GM12891 (cell line): ENCODE measurements at regions not wholly inside any gene's neighbourhood (a gene's known extent, or its start where the extent isn't known, plus 50 kb on each side); places are given as distances from the start of the nearest gene placed in this dataset.

ENCODE experiments used
- DNase-seq: peaks from one replicate; pipeline ENCODE4 v3.0.0; 2011; ENCODE audit warnings: low spot score; ENCODE audit not compliant: insufficient read length
- FAIRE-seq: peaks from 2 replicates; lab custom pipeline; 2011; peaks lifted over from hg19 to GRCh38; lab: Jason Lieb, UNC
- PAX5 ChIP-seq: IDR thresholded peaks from 2 replicates; pipeline ENCODE4 v1.6.1; 2011; ENCODE audit warnings: low read length, moderate library complexity, mild to moderate bottlenecking; ENCODE audit not compliant: insufficient read depth, severe bottlenecking
- POLR2A ChIP-seq: IDR thresholded peaks from 2 replicates; pipeline ENCODE4 v1.6.1; 2011; ENCODE audit warnings: low read depth, low read length, control low read depth
- POLR2AphosphoS5 ChIP-seq: IDR thresholded peaks from 2 replicates; pipeline ENCODE4 v1.6.1; 2011; ENCODE audit warnings: low read depth, low read length, control low read depth
- POU2F2 ChIP-seq: IDR thresholded peaks from 2 replicates; pipeline ENCODE4 v1.6.1; 2011; ENCODE audit warnings: low read depth, mild to moderate bottlenecking, control low read depth, low read length, moderate library complexity
- TAF1 ChIP-seq: IDR thresholded peaks from 2 replicates; pipeline ENCODE4 v1.6.1; 2011; ENCODE audit warnings: low read depth, low read length, control low read depth

DNA sequence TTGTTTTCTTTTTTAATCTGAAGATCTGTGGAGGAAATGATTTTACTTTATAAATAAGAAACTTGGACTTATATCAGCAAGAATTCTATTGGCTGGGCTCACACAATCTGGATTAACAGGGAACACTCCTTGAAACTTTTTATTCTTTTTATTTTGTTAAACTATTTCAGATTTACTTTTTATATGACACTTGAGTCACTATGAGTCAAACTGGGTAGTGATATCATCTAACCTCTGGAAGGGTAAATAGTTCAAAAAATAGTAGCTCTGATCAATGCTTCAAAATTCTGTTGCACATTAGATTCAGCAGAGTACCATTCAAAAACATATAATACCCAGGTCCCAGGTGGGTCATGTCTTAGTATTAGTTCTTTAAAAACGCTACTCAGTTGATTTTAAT is 55.1 kb upstream of the NBEA start:
- no peak for DNase-seq
- no peak for FAIRE-seq
- no peak for TF ChIP-seq TAF1
- no peak for TF ChIP-seq POU2F2
- no peak for TF ChIP-seq POLR2A
- TF ChIP-seq POLR2AphosphoS5 = no peak
- TF ChIP-seq PAX5 = no peak
